K562 (cell line): ENCODE measurements at regions not wholly inside any gene's neighbourhood (a gene's known extent, or its start where the extent isn't known, plus 50 kb on each side); places are given as distances from the start of the nearest gene placed in this dataset.

Experiments used
- ARNT ChIP-seq, 2 experiments: fragments of 450-650 bp; IDR thresholded peaks; 2 replicates each; pipeline ENCODE4 v1.6.1; 2016; ENCODE audit warnings: mild to moderate bottlenecking in 1 of 2
- CBFA2T3 ChIP-seq: fragments of 450-650 bp; IDR thresholded peaks from 2 replicates; pipeline ENCODE4 v1.6.1; 2017
- CTCF ChIP-seq, 3 experiments: IDR thresholded peaks in 2 of 3; conservative IDR thresholded peaks in 1 of 3; 2 replicates each; pipeline ENCODE4 v1.5.1; 2011 to 2012; ENCODE audit warnings: low read length in 3 of 3, mild to moderate bottlenecking in 3 of 3, control low read depth in 2 of 3, improper control_type of control experiment in 1 of 3, inconsistent platforms in 1 of 3, low read depth in 1 of 3, mixed read lengths in 1 of 3, moderate library complexity in 1 of 3; ENCODE audit not compliant: insufficient read depth in 2 of 3
- DMBX1 ChIP-seq: fragments of 250-450 bp; sonication (Bioruptor Pico); IDR thresholded peaks from 2 replicates; pipeline ENCODE4 v1.8.0; 2022; ENCODE audit warnings: inconsistent platforms, mild to moderate bottlenecking, moderate library complexity, borderline replicate concordance
- GATAD2B ChIP-seq: fragments of 450-650 bp; IDR thresholded peaks from 2 replicates; pipeline ENCODE4 v1.6.1; 2017; ENCODE audit warnings: mild to moderate bottlenecking, borderline replicate concordance
- HMG20B ChIP-seq: fragments of 250-450 bp; sonication (Bioruptor Pico); IDR thresholded peaks from 2 replicates; pipeline ENCODE4 v1.5.0; 2021; ENCODE audit warnings: mild to moderate bottlenecking
- KLF6 ChIP-seq: fragments of 250-450 bp; sonication (Bioruptor Pico); IDR thresholded peaks from 2 replicates; pipeline ENCODE4 v1.4.0; 2020; ENCODE audit warnings: mild to moderate bottlenecking, moderate library complexity, borderline replicate concordance
- MCM3 ChIP-seq: fragments of 450-650 bp; IDR thresholded peaks from 2 replicates; pipeline ENCODE4 v1.6.1; 2016
- NFATC3 ChIP-seq: fragments of 450-650 bp; IDR thresholded peaks from 2 replicates; pipeline ENCODE4 v1.6.1; 2017; ENCODE audit warnings: mild to moderate bottlenecking
- SP1 ChIP-seq: sonication (generic); formaldehyde crosslinking; IDR thresholded peaks from 2 replicates; pipeline ENCODE4 v1.8.1; 2022; ENCODE audit warnings: mild to moderate bottlenecking, missing genetic modification reagents
- TF ChIP-seq, protein P1 (sequence below): sonication (generic); formaldehyde crosslinking; IDR thresholded peaks from 2 replicates; pipeline ENCODE4 v1.8.0; 2022; ENCODE audit warnings: mild to moderate bottlenecking, missing genetic modification reagents, borderline replicate concordance

DNA sequence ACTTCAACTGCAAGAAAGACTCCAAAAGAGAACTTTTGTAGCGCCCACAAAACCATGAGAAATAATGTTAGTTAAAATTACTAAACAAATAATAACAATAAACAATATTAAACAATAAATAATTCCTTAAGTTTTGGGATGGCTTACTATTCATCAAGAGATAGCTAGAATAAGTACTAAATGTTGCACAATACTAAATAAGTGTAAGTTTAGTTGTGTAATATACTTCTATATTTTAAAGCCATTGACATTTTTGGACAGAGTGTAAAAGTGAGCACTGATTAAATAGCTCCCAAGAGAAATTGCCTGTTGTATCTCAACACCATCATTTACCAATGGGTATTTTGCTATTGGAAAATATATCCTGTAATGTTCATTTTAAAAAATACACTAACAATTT lies 166.7 kb downstream of the ALG10 start:
- TF ChIP-seq SP1 (CRISPR knock-in tag) (no peak), DMBX1 (CRISPR knock-in tag) (no peak), GATAD2B (no peak), ARNT (IDR thresholded peaks at IDR 0.05) (no peak), CTCF (IDR thresholded peaks at IDR 0.05 in 2 of 3, conservative IDR thresholded peaks at IDR 0.05 in 1 of 3; ENCODE audit: insufficient read depth in 2 of 3, low read depth in 1 of 3, low read length in 3 of 3) (no peak), NFATC3 (no peak), MCM3 (no peak), HMG20B (no peak), KLF6 (CRISPR knock-in tag) (no peak), CBFA2T3 (no peak)
- TF ChIP-seq, protein P1, sequence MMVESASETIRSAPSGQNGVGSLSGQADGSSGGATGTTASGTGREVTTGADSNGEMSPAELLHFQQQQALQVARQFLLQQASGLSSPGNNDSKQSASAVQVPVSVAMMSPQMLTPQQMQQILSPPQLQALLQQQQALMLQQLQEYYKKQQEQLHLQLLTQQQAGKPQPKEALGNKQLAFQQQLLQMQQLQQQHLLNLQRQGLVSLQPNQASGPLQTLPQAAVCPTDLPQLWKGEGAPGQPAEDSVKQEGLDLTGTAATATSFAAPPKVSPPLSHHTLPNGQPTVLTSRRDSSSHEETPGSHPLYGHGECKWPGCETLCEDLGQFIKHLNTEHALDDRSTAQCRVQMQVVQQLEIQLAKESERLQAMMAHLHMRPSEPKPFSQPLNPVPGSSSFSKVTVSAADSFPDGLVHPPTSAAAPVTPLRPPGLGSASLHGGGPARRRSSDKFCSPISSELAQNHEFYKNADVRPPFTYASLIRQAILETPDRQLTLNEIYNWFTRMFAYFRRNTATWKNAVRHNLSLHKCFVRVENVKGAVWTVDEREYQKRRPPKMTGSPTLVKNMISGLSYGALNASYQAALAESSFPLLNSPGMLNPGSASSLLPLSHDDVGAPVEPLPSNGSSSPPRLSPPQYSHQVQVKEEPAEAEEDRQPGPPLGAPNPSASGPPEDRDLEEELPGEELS (CRISPR knock-in tag), result no peak
